ENCODE measurements at regions not wholly inside any gene's neighbourhood (a gene's known extent, or its start where the extent isn't known, plus 50 kb on each side); places are given as distances from the start of the nearest gene placed in this dataset.
A peak's percentile ranks its signal among the peaks of the same experiment; 100 is the strongest.

DNA sequence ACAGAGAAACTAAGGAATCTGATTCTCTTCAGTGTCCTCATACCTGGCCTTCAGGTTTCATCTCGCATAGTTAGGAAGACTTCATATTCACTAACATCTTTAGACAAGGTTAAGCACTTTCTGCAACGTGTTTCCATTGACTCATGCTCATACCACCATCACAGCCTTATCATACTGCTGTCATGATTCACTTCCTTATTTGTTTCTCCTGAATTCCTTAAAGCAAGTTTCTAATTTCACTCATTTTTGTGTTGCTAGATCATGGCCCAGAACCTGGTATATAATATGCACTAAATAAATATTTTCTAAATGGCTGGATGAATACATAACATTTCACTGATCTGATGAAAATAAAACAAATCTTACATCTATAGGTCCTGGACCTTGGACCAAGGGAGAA lies 472.9 kb downstream of the PRELID2 start:
- WGBS, 4 donors, result 54 to 66% (median 57%) methylated on average over 2 of the region's 2 CpGs
- H3K4me3 ChIP-seq, result no peak overlapping the region
- TF ChIP-seq POLR2A (IDR thresholded peaks at IDR 0.05) (no peak), CTCF (IDR thresholded peaks at IDR 0.05) (no peak)
- no peak for ATAC-seq
- DNase-seq, result no peak
- H3K27me3 ChIP-seq, result no peaks in the 10 kb centered on the region
- peaks cover 0 to 1% (median 0%) of the 10 kb centered on the region in 12 donors for H3K9me3 ChIP-seq
- H3K27ac ChIP-seq, result no peak overlapping the region
- intact Hi-C loops (cut with DNase I), result no loop called here
- no peaks in the 10 kb centered on the region for H3K4me1 ChIP-seq
- H3K36me3 ChIP-seq, result no peaks in the 10 kb centered on the region

GRCh38 chr5:145360936-145361335 lies 474.2 kb downstream of the PRELID2 start:
- intact Hi-C loops (cut with DNase I), result no loop called here
- TF ChIP-seq POLR2A (IDR thresholded peaks at IDR 0.05) (no peak), CTCF (IDR thresholded peaks at IDR 0.05) (no peak)
- H3K9me3 ChIP-seq, result peaks cover 0 to 9% (median 0%) of the 10 kb centered on the region in 12 donors
- no peaks in the 10 kb centered on the region for H3K36me3 ChIP-seq
- H3K27ac ChIP-seq, result no peak overlapping the region
- no peak overlapping the region for H3K4me3 ChIP-seq
- no peaks in the 10 kb centered on the region for H3K4me1 ChIP-seq
- DNase-seq (no peak), ATAC-seq (no peak)
- H3K27me3 ChIP-seq, result no peaks in the 10 kb centered on the region

- ATAC-seq (no peak), DNase-seq (no peak)
- no peaks in the 10 kb centered on the region for H3K9me3 ChIP-seq
- WGBS, 4 donors, result 73 to 87% (median 83%) methylated on average over 1 of the region's 1 CpG
- H3K27me3 ChIP-seq, result no peaks in the 10 kb centered on the region
- H3K4me3 ChIP-seq, result no peak overlapping the region
- no peaks in the 10 kb centered on the region for H3K4me1 ChIP-seq
- no peak for TF ChIP-seq CTCF (IDR thresholded peaks at IDR 0.05)
- TF ChIP-seq POLR2A (IDR thresholded peaks at IDR 0.05), result no peak
- no peaks in the 10 kb centered on the region for H3K36me3 ChIP-seq
- H3K27ac ChIP-seq, result no peak overlapping the region
- intact Hi-C loops (cut with DNase I), result no loop called here
Measured at GRCh38 chr5:145350513-145350912, 484.6 kb downstream of the PRELID2 start.

- Histone ChIP-seq H3K27me3 (no peaks in the 10 kb centered on the region), H3K27ac (no peak overlapping the region), H3K4me3 (no peak overlapping the region), H3K4me1 (no peaks in the 10 kb centered on the region), H3K9me3 (peaks cover 0 to 4% (median 0%) of the 10 kb centered on the region in 12 donors), H3K36me3 (no peaks in the 10 kb centered on the region)
- DNase-seq (no peak), ATAC-seq (peak in 1 of 4 donors; percentile 47)
- intact Hi-C loops (cut with DNase I), result loop anchor here in 1 of 10 donors (10.0 kb wide), 1 partner anchor 1142 kb away; no protein-coding TSS in a partner anchor
- no peak for TF ChIP-seq POLR2A (IDR thresholded peaks at IDR 0.05)
- TF ChIP-seq CTCF (IDR thresholded peaks at IDR 0.05), result peak in 10 of 12 donors; percentile 12 to 46 (median 37)
- WGBS, 4 donors, result 48 to 55% (median 53%) methylated on average over 4 of the region's 4 CpGs
Measured at GRCh38 chr5:145347026-145347616, 488.0 kb downstream of the PRELID2 start.

Data from heart left ventricle (tissue), 16 donors.